ENCODE measurements at regions not wholly inside any gene's neighbourhood (a gene's known extent, or its start where the extent isn't known, plus 50 kb on each side); places are given as distances from the start of the nearest gene placed in this dataset.

- no peak overlapping the region for H3K27ac ChIP-seq
- no peak for DNase-seq
- no peaks in the 10 kb centered on the region for H3K9me3 ChIP-seq
- H3K36me3 ChIP-seq, result no peaks in the 10 kb centered on the region
- TF ChIP-seq, protein P1, sequence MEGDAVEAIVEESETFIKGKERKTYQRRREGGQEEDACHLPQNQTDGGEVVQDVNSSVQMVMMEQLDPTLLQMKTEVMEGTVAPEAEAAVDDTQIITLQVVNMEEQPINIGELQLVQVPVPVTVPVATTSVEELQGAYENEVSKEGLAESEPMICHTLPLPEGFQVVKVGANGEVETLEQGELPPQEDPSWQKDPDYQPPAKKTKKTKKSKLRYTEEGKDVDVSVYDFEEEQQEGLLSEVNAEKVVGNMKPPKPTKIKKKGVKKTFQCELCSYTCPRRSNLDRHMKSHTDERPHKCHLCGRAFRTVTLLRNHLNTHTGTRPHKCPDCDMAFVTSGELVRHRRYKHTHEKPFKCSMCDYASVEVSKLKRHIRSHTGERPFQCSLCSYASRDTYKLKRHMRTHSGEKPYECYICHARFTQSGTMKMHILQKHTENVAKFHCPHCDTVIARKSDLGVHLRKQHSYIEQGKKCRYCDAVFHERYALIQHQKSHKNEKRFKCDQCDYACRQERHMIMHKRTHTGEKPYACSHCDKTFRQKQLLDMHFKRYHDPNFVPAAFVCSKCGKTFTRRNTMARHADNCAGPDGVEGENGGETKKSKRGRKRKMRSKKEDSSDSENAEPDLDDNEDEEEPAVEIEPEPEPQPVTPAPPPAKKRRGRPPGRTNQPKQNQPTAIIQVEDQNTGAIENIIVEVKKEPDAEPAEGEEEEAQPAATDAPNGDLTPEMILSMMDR (IDR thresholded peaks at IDR 0.05), result no peak
- TF ChIP-seq POLR2A (IDR thresholded peaks at IDR 0.05), result no peak
- H3K4me3 ChIP-seq (replicated peaks in 1 of 3), result no peak overlapping the region
- intact Hi-C loops (cut with DNase I), result no loop called here
- H3K27me3 ChIP-seq, result no peaks in the 10 kb centered on the region
- H3K4me1 ChIP-seq, result no peaks in the 10 kb centered on the region
These were observed 304.7 kb upstream of the RGS17 start for GRCh38 chr6:153435787-153436186.

DNA sequence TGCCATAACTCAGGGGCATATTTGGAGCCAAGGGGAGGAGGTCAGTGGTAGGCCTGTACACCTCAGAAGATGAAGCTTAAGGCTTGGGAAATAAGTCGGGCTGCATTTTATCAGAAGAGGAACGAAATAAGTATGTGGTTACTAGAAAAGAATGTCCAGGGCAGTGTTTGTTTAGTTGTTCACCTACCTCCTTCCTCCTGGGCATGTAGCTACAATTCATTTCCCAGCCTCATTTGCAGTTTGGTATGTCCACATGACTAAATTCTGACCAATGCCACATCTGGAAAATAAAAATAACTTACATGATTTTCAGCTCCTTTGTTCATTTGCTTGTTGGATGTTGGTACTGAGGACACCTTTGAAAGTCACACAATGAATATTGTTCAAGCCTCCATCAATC lies 294.5 kb upstream of the RGS17 start:
- no peaks in the 10 kb centered on the region for H3K36me3 ChIP-seq
- H3K4me1 ChIP-seq, result no peaks in the 10 kb centered on the region
- H3K27me3 ChIP-seq, result no peaks in the 10 kb centered on the region
- WGBS, 2 donors, result 67 to 70% methylated on average over 2 of the region's 2 CpGs
- no peak for TF ChIP-seq POLR2A (IDR thresholded peaks at IDR 0.05)
- TF ChIP-seq, protein P1 (IDR thresholded peaks at IDR 0.05), result no peak
- no peaks in the 10 kb centered on the region for H3K9me3 ChIP-seq
- no peak overlapping the region for H3K4me3 ChIP-seq (replicated peaks in 1 of 3)
- no peak overlapping the region for H3K27ac ChIP-seq
- no peak for DNase-seq
- intact Hi-C loops (cut with DNase I), result no loop called here

DNA sequence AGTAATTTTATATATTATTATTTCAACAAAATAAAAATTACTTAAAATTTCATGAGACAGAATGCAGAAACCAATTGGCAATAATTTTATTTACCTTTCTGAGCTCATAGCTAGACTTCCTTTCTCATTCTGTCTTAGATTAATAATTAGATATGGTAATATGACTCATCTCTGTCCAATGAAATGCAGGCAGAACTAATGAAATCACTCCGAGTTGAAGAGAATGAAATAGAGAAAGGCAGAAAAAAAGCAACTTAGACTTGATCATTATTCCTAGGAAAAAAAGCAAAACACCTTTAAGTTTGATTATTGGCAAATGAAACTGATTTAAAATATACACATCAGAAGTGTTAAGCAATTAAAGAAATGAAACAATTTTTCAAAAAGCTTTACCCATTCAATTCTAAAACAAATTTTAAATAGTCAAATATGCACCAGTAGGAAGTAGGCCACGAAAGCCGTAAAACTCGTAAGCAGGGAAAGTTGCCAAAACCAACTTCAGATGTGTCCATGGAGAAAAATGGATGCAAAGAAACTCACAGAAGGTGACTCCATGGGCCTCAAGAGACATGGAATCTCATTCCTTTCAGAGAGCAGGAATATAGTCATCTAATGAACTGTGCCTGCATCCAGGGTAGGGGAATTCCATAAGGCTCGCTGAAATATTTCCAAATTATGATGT lies 293.8 kb upstream of the RGS17 start:
- H3K9me3 ChIP-seq, result no peaks in the 10 kb centered on the region
- no peak for DNase-seq
- intact Hi-C loops (cut with DNase I), result no loop called here
- no peaks in the 10 kb centered on the region for H3K4me1 ChIP-seq
- no peak overlapping the region for H3K4me3 ChIP-seq (replicated peaks in 1 of 3)
- WGBS, 2 donors, result 58 to 67% methylated on average over 5 of the region's 5 CpGs
- TF ChIP-seq POLR2A (IDR thresholded peaks at IDR 0.05), result no peak
- TF ChIP-seq, protein P1 (IDR thresholded peaks at IDR 0.05), result no peak
- no peak overlapping the region for H3K27ac ChIP-seq
- H3K36me3 ChIP-seq, result no peaks in the 10 kb centered on the region
- no peaks in the 10 kb centered on the region for H3K27me3 ChIP-seq

DNA sequence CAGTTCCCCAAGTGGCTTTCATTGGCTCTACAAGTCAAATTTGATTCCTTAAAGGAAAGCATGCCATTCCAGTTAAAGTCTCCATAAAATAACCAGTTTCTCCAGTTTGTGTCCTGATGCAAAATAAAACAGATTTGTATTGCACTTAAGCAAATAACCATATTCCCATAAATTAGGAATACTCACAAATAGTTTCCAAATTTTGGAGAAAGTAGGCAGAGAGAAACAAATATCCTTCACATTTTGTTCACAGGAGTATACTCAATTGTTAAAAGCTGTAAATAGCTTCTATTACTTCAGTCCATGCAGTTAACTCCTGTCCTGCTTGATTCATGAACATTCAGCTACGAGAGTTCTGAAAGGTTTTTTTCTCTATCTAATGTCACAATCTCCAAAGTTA lies 281.4 kb upstream of the RGS17 start:
- H3K27me3 ChIP-seq, result no peaks in the 10 kb centered on the region
- no peaks in the 10 kb centered on the region for H3K9me3 ChIP-seq
- TF ChIP-seq, protein P1 (IDR thresholded peaks at IDR 0.05), result no peak
- no peak for TF ChIP-seq POLR2A (IDR thresholded peaks at IDR 0.05)
- WGBS, 2 donors, result 80 to 95% methylated on average over 1 of the region's 1 CpG
- H3K4me3 ChIP-seq (replicated peaks in 1 of 3), result no peak overlapping the region
- H3K27ac ChIP-seq, result no peak overlapping the region
- intact Hi-C loops (cut with DNase I), result no loop called here
- H3K36me3 ChIP-seq, result no peaks in the 10 kb centered on the region
- H3K4me1 ChIP-seq, result no peaks in the 10 kb centered on the region
- no peak for DNase-seq

- H3K9me3 ChIP-seq, result no peaks in the 10 kb centered on the region
- TF ChIP-seq POLR2A (IDR thresholded peaks at IDR 0.05), result no peak
- TF ChIP-seq, protein P1 (IDR thresholded peaks at IDR 0.05), result no peak
- H3K27ac ChIP-seq, result no peak overlapping the region
These were observed 280.1 kb upstream of the RGS17 start for GRCh38 chr6:153411070-153411648.

More at GRCh38 chr6:153411070-153411648, 280.1 kb upstream of the RGS17 start:
- Histone ChIP-seq H3K4me1 (no peaks in the 10 kb centered on the region), H3K27me3 (no peaks in the 10 kb centered on the region), H3K4me3 (replicated peaks in 1 of 3) (no peak overlapping the region), H3K36me3 (no peaks in the 10 kb centered on the region)
- DNase-seq, result no peak
- intact Hi-C loops (cut with DNase I), result no loop called here
- WGBS, 2 donors, result 95 to 97% methylated on average over 3 of the region's 3 CpGs
